PC-3 (cell line): ENCODE measurements at regions not wholly inside any gene's neighbourhood (a gene's known extent, or its start where the extent isn't known, plus 50 kb on each side); places are given as distances from the start of the nearest gene placed in this dataset.

ENCODE experiments used
- ATAC-seq: fragments of 200-7000 bp; cut with Tn5 transposase; 2 replicates; pipeline ENCODE4 v1.9.1; 2020; ENCODE audit warnings: mild to moderate bottlenecking, moderate library complexity
- BruUV-seq: library from RNA; stranded (reverse); fragments of 400-500 nt; replicated peaks from 2 replicates; lab custom pipeline; 2021; lab: Mats Ljungman, UMichigan
- CTCF ChIA-PET: fragments of 300-600 bp; sonication (Branson Sonifier 250); formaldehyde crosslinking; loops from one replicate; lab custom pipeline; 2022; ENCODE audit warnings: antibody characterized with exemption; lab: Charles Lee
- POLR2A ChIA-PET: fragments of 300-600 bp; sonication (Branson Sonifier 250); formaldehyde crosslinking; loops from one replicate; lab custom pipeline; 2022; ENCODE audit warnings: antibody characterized with exemption; ENCODE audit not compliant: unreplicated experiment; lab: Charles Lee
- DNase-seq: peaks from one replicate; pipeline ENCODE4 v3.0.0-alpha.2; 2015
- H2AFZ ChIP-seq: fragments of 300-600 bp; sonication (generic); 2 replicates; pipeline ENCODE4 v1.6.0; 2016; ENCODE audit warnings: antibody characterized with exemption, low read length
- H3F3A ChIP-seq: fragments of 300-600 bp; sonication (generic); one replicate; pipeline ENCODE4 v1.6.0; 2017; ENCODE audit warnings: antibody characterized with exemption, low read length, control low read depth, mild to moderate bottlenecking; ENCODE audit not compliant: unreplicated experiment
- H3K27ac ChIP-seq: fragments of 300-600 bp; sonication (generic); 2 replicates; pipeline ENCODE4 v1.5.1; 2016; ENCODE audit warnings: mild to moderate bottlenecking, low read length
- H3K27me3 ChIP-seq: fragments of 300-600 bp; sonication (generic); 2 replicates; pipeline ENCODE4 v1.6.1; 2016; ENCODE audit warnings: low read length, mixed read lengths
- H3K36me3 ChIP-seq: fragments of 300-600 bp; sonication (generic); 2 replicates; pipeline ENCODE4 v1.6.1; 2016; ENCODE audit warnings: low read depth, mixed run types, low read length, mixed read lengths
- H3K4me1 ChIP-seq: fragments of 300-600 bp; sonication (generic); 2 replicates; pipeline ENCODE4 v1.5.1; 2016; ENCODE audit warnings: low read length; ENCODE audit not compliant: insufficient read depth
- H3K4me2 ChIP-seq: fragments of 300-600 bp; sonication (generic); 2 replicates; pipeline ENCODE4 v1.6.0; 2016; ENCODE audit warnings: low read length
- H3K4me3 ChIP-seq: fragments of 300-600 bp; sonication (generic); 2 replicates; pipeline ENCODE4 v1.5.1; 2016; ENCODE audit warnings: mild to moderate bottlenecking, low read length, mixed read lengths
- H3K79me2 ChIP-seq: fragments of 300-600 bp; sonication (generic); 2 replicates; pipeline ENCODE4 v1.6.1; 2017; ENCODE audit warnings: low read length, mixed read lengths
- H3K9ac ChIP-seq: fragments of 300-600 bp; sonication (generic); 2 replicates; pipeline ENCODE4 v1.6.0; 2016; ENCODE audit warnings: mild to moderate bottlenecking, low read length
- H3K9me2 ChIP-seq: fragments of 300-600 bp; sonication (generic); replicated peaks from 2 replicates; pipeline ENCODE4 v1.6.1; 2016; ENCODE audit warnings: mixed run types, low read length, mixed read lengths
- H3K9me3 ChIP-seq: fragments of 300-600 bp; sonication (generic); 2 replicates; pipeline ENCODE4 v1.6.1; 2016; ENCODE audit warnings: low read length, mixed read lengths
- H4K20me1 ChIP-seq: fragments of 300-600 bp; sonication (generic); 2 replicates; pipeline ENCODE4 v1.6.1; 2016; ENCODE audit warnings: low read length, mixed read lengths
- EZH2 ChIP-seq: fragments of 300-600 bp; sonication (generic); IDR thresholded peaks from one replicate; pipeline ENCODE4 v1.6.1; 2017; ENCODE audit warnings: antibody characterized with exemption, mild to moderate bottlenecking, low read length; ENCODE audit not compliant: unreplicated experiment
- EZH2phosphoT487 ChIP-seq: fragments of 300-600 bp; sonication (generic); IDR thresholded peaks from 2 replicates; pipeline ENCODE4 v1.6.1; 2018; ENCODE audit warnings: mild to moderate bottlenecking, antibody characterized with exemption, low read length, borderline replicate concordance
- intact Hi-C: fragments of 100-400 bp; cut with micrococcal nuclease; formaldehyde crosslinking; loops from 2 replicates; pipeline ENCODE4 v1.9.0; 2023
- TF ChIP-seq, protein P1 (sequence below): fragments of 300-600 bp; sonication (generic); conservative IDR thresholded peaks from 2 replicates; pipeline ENCODE4 v1.5.1; 2017; ENCODE audit warnings: antibody characterized with exemption, low read depth, mild to moderate bottlenecking, low read length

DNA sequence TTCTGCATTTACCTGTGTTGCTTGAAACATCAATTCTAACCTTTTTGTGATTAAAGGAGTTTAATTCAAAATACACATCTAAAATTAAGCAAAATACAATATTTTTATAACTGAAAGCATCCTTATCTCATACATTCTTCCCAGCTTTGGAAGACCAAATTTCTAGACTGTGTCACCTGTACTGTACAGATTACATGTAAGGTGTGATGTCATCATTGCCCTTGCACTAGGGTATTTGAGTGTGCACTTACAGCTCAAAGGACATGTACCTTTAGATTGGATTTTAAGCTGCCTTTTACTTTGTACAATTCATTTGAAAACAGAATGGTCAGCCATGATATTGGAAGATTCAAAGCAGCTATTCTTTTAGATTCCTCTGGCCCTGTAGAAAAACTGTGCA is 932.8 kb upstream of the POU3F3 start:
- Histone ChIP-seq H3K4me3 (no peak overlapping the region), H3K9me3 (no peaks in the 10 kb centered on the region), H3K9me2 (no peaks in the 10 kb centered on the region), H3K27me3 (peaks cover 8% of the 10 kb centered on the region), H3F3A (no peaks in the 10 kb centered on the region), H3K9ac (no peak overlapping the region), H2AFZ (no peak overlapping the region), H3K4me1 (no peaks in the 10 kb centered on the region), H3K27ac (no peak overlapping the region), H3K4me2 (no peak overlapping the region), H3K36me3 (no peaks in the 10 kb centered on the region), H4K20me1 (no peaks in the 10 kb centered on the region), H3K79me2 (no peaks in the 10 kb centered on the region)
- TF ChIP-seq, protein P1, sequence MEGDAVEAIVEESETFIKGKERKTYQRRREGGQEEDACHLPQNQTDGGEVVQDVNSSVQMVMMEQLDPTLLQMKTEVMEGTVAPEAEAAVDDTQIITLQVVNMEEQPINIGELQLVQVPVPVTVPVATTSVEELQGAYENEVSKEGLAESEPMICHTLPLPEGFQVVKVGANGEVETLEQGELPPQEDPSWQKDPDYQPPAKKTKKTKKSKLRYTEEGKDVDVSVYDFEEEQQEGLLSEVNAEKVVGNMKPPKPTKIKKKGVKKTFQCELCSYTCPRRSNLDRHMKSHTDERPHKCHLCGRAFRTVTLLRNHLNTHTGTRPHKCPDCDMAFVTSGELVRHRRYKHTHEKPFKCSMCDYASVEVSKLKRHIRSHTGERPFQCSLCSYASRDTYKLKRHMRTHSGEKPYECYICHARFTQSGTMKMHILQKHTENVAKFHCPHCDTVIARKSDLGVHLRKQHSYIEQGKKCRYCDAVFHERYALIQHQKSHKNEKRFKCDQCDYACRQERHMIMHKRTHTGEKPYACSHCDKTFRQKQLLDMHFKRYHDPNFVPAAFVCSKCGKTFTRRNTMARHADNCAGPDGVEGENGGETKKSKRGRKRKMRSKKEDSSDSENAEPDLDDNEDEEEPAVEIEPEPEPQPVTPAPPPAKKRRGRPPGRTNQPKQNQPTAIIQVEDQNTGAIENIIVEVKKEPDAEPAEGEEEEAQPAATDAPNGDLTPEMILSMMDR = no peak
- TF ChIP-seq EZH2 = no peak
- TF ChIP-seq EZH2phosphoT487 = no peak
- ATAC-seq (no peak), DNase-seq (no peak)
- no TSS peak for BruUV-seq
- intact Hi-C loops = no loop called here
- ChIA-PET CTCF (no interaction called here), POLR2A (no interaction called here)

DNA sequence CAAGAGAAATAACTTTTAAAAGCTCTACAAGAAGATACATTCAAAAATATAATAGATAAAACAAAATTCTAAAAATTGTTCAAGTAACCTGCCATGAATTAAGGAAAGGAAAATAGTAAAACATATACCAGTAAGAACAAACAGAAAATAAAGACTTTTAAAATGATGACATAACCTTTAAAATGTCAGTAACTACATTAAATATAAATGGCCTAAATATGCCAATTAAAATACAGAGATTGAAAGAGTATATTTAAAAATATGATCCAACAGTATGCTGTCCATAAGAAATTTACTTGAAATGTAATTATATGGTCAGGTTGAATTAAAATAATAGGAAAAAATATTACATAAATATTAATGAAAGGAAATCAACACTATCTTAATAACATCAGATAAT is 911.7 kb upstream of the POU3F3 start:
- Histone ChIP-seq H3K9me3 (peaks cover 19% of the 10 kb centered on the region; the same call in 1 of the 2 replicates), H3F3A (no peaks in the 10 kb centered on the region), H4K20me1 (no peaks in the 10 kb centered on the region), H3K4me2 (no peak overlapping the region), H3K4me1 (no peaks in the 10 kb centered on the region), H3K4me3 (no peak overlapping the region), H3K27ac (no peak overlapping the region), H3K36me3 (no peaks in the 10 kb centered on the region), H3K27me3 (no peaks in the 10 kb centered on the region), H2AFZ (no peak overlapping the region), H3K9ac (no peak overlapping the region), H3K79me2 (no peaks in the 10 kb centered on the region), H3K9me2 (no peaks in the 10 kb centered on the region)
- ChIA-PET CTCF (no interaction called here), POLR2A (no interaction called here)
- no peak for ATAC-seq
- DNase-seq = no peak
- no TSS peak for BruUV-seq
- TF ChIP-seq, protein P1 = no peak
- no peak for TF ChIP-seq EZH2phosphoT487
- intact Hi-C loops = no loop called here

DNA sequence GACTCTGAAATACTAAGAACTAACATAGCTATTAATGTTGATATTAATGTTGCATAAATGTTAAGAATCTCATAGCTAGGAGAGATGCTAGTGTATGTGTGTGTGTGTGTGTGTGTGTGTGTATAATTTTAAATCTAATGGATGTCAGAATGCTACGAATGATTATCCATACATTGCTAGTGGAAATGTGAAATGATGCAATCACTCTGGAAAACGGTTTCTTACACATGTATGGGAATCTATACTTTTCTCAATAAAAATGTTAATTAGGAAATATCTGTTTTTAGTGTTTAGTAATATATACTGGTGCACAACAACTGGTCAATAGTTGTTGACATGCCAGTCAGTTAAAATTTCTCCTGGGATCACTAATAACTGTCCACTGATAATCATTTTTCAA is 908.8 kb upstream of the POU3F3 start:
- H3K9me3 ChIP-seq = peaks cover 19% of the 10 kb centered on the region; the same call in 1 of the 2 replicates
- no peak overlapping the region for H3K27ac ChIP-seq
- H3K4me2 ChIP-seq = no peak overlapping the region
- no peaks in the 10 kb centered on the region for H3K36me3 ChIP-seq
- ATAC-seq = no peak
- H3K4me3 ChIP-seq = no peak overlapping the region
- H2AFZ ChIP-seq = no peak overlapping the region
- no peaks in the 10 kb centered on the region for H3K9me2 ChIP-seq
- TF ChIP-seq EZH2 (no peak), EZH2phosphoT487 (no peak)
- TF ChIP-seq, protein P1 = no peak
- no peak overlapping the region for H3K9ac ChIP-seq
- no peaks in the 10 kb centered on the region for H3K79me2 ChIP-seq
- intact Hi-C loops = no loop called here
- H3K4me1 ChIP-seq = no peaks in the 10 kb centered on the region
- no peaks in the 10 kb centered on the region for H3K27me3 ChIP-seq
- CTCF ChIA-PET = no interaction called here
- H4K20me1 ChIP-seq = no peaks in the 10 kb centered on the region
- no peak for DNase-seq
- no TSS peak for BruUV-seq
- POLR2A ChIA-PET = no interaction called here
- H3F3A ChIP-seq = no peaks in the 10 kb centered on the region
